K562 (cell line): ENCODE measurements at regions not wholly inside any gene's neighbourhood (a gene's known extent, or its start where the extent isn't known, plus 50 kb on each side); places are given as distances from the start of the nearest gene placed in this dataset.
A peak's percentile ranks its signal among the peaks of the same experiment; 100 is the strongest.

Experiments
- ATAC-seq: fragments of 200-7000 bp; cut with Tn5 transposase; 3 replicates; pipeline ENCODE4 v1.9.1; 2020; ENCODE audit warnings: moderate library complexity
- BruUV-seq: library from RNA; stranded (reverse); fragments of 400-500 nt; replicated peaks from 2 replicates; lab custom pipeline; 2021; lab: Mats Ljungman, UMichigan
- CTCF ChIA-PET: fragments of 300-600 bp; formaldehyde crosslinking; extraction: SDS; loops from one replicate; lab custom pipeline; 2021; ENCODE audit warnings: low intra/inter-chr PET ratio; lab: Yijun Ruan, JAX
- POLR2A ChIA-PET: fragments of 300-600, 350-650 bp; sonication (Branson Sonifier 250); formaldehyde crosslinking; extraction: SDS; loops from one replicate; lab custom pipeline; 2021; ENCODE audit warnings: antibody characterized with exemption, inconsistent platforms; lab: Yijun Ruan, JAX
- DNase-seq, 4 experiments: peaks; one replicate each; pipeline versions ENCODE4 v3.0.0 to v3.0.0-alpha.2; 2011 to 2018; ENCODE audit warnings: low spot score in 3 of 4, mixed read lengths in 3 of 4; ENCODE audit errors: extremely low read depth in 1 of 4
- FAIRE-seq: peaks from 2 replicates; lab custom pipeline; 2011; peaks lifted over from hg19 to GRCh38; lab: Jason Lieb, UNC
- H2AFZ ChIP-seq: 2 replicates; pipeline ENCODE4 v1.6.0; 2011; ENCODE audit warnings: low read depth, low read length, control low read depth, inconsistent platforms
- H3K27ac ChIP-seq: fragments of 200-600 bp; 3 replicates; pipeline ENCODE4 v1.8.0; 2011; ENCODE audit warnings: low read depth, mild to moderate bottlenecking, control low read depth, inconsistent platforms, low read length, moderate library complexity, mixed read lengths; ENCODE audit errors: extremely low read depth
- H3K27me3 ChIP-seq, 2 experiments: fragments of 300-600 bp in 1 of 2; 2 replicates in 1 of 2; 3 replicates in 1 of 2; pipeline versions ENCODE4 v1.6.0 to v1.8.0; 2011; ENCODE audit warnings: inconsistent platforms in 2 of 2, low read length in 2 of 2, mild to moderate bottlenecking in 1 of 2, mixed read lengths in 1 of 2, moderate library complexity in 1 of 2; ENCODE audit not compliant: control insufficient read depth in 2 of 2, insufficient read depth in 2 of 2
- H3K36me3 ChIP-seq: fragments of 300-600 bp; 3 replicates; pipeline ENCODE4 v1.8.0; 2011; ENCODE audit warnings: mild to moderate bottlenecking, low read length, inconsistent platforms; ENCODE audit not compliant: control insufficient read depth, insufficient read depth
- H3K4me1 ChIP-seq, 2 experiments: fragments of 200-600 bp in 1 of 2; replicated peaks in 1 of 2; 2 replicates in 1 of 2; 3 replicates in 1 of 2; pipeline versions ENCODE4 v1.5.1 to v1.8.0; 2011; ENCODE audit warnings: inconsistent platforms in 2 of 2, low read length in 2 of 2, mild to moderate bottlenecking in 1 of 2, mixed read lengths in 1 of 2, moderate library complexity in 1 of 2; ENCODE audit not compliant: control insufficient read depth in 2 of 2, insufficient read depth in 2 of 2
- H3K4me2 ChIP-seq: 2 replicates; pipeline ENCODE4 v1.6.1; 2011; ENCODE audit warnings: low read length, control low read depth, inconsistent platforms, mixed read lengths; ENCODE audit not compliant: insufficient read depth
- H3K4me3 ChIP-seq: fragments of 200-600 bp; sonication (generic), shearing (Covaris generic); 2 replicates; pipeline ENCODE4 v1.5.1; 2016; ENCODE audit warnings: control low read depth, inconsistent platforms
- H3K79me2 ChIP-seq: fragments of 200-600 bp; 3 replicates; pipeline ENCODE4 v1.8.0; 2011; ENCODE audit warnings: low read length, inconsistent platforms; ENCODE audit not compliant: control insufficient read depth, insufficient read depth
- H3K9ac ChIP-seq, 2 experiments: 2 replicates each; pipeline versions ENCODE4 v1.6.0 to v1.6.1; 2011; ENCODE audit warnings: low read depth in 2 of 2, low read length in 2 of 2, control low read depth in 1 of 2, inconsistent platforms in 1 of 2, mild to moderate bottlenecking in 1 of 2, mixed read lengths in 1 of 2; ENCODE audit not compliant: insufficient read depth in 1 of 2
- H3K9me1 ChIP-seq: one replicate; pipeline ENCODE4 v1.6.0; 2011; ENCODE audit warnings: inconsistent platforms, mild to moderate bottlenecking, low read length, moderate library complexity; ENCODE audit not compliant: control insufficient read depth, insufficient read depth
- H3K9me3 ChIP-seq: replicated peaks from 2 replicates; pipeline ENCODE4 v1.5.1; 2011; ENCODE audit warnings: low read depth, low read length, inconsistent platforms; ENCODE audit not compliant: control insufficient read depth, insufficient read depth
- H4K20me1 ChIP-seq: replicated peaks from 2 replicates; pipeline ENCODE4 v1.6.1; 2011; ENCODE audit warnings: low read length, inconsistent platforms, mixed read lengths; ENCODE audit not compliant: control insufficient read depth, insufficient read depth
- FOXJ3 ChIP-seq: sonication (generic); formaldehyde crosslinking; IDR thresholded peaks from 2 replicates; pipeline ENCODE4 v1.4.0; 2020; ENCODE audit warnings: mild to moderate bottlenecking, missing genetic modification reagents
- MIER1 ChIP-seq: fragments of 450-650 bp; IDR thresholded peaks from 2 replicates; pipeline ENCODE4 v1.6.1; 2016; ENCODE audit warnings: antibody characterized with exemption, mild to moderate bottlenecking, low read depth
- NR3C1 ChIP-seq: sonication (generic); formaldehyde crosslinking; IDR thresholded peaks from 2 replicates; pipeline ENCODE4 v1.8.1; 2022; ENCODE audit warnings: missing genetic modification reagents
- RAD21 ChIP-seq, 2 experiments: fragments of 250-450 bp in 1 of 2; fragments of 450-650 bp in 1 of 2; sonication (Bioruptor Pico) in 1 of 2; formaldehyde crosslinking in 1 of 2; IDR thresholded peaks in 1 of 2; conservative IDR thresholded peaks in 1 of 2; 2 replicates each; pipeline versions ENCODE4 v1.4.0 to v1.8.0; 2020 to 2022; ENCODE audit warnings: mild to moderate bottlenecking in 2 of 2, moderate library complexity in 1 of 2
- RFX1 ChIP-seq: fragments of 450-650 bp; IDR thresholded peaks from 2 replicates; pipeline ENCODE4 v1.6.1; 2016; ENCODE audit warnings: mild to moderate bottlenecking, moderate library complexity
- SMAD4 ChIP-seq: fragments of 250-450 bp; sonication (Bioruptor Pico); conservative IDR thresholded peaks from 2 replicates; pipeline ENCODE4 v1.8.0; 2021; ENCODE audit warnings: inconsistent platforms, mild to moderate bottlenecking, moderate library complexity
- SP1 ChIP-seq: sonication (generic); formaldehyde crosslinking; IDR thresholded peaks from 2 replicates; pipeline ENCODE4 v1.8.1; 2022; ENCODE audit warnings: mild to moderate bottlenecking, missing genetic modification reagents
- ZNF140 ChIP-seq: fragments of 250-450 bp; sonication (Bioruptor Pico); IDR thresholded peaks from 2 replicates; pipeline ENCODE4 v1.8.0; 2021; ENCODE audit warnings: moderate library complexity, mild to moderate bottlenecking, inconsistent platforms
- WGBS: fragments of 100-300 bp; shearing (Covaris generic); methylation state at CpG from one replicate; pipeline ENCODE4 v1.1.6; 2016; ENCODE audit warnings: low coverage, mixed read lengths; ENCODE audit not compliant: insufficient coverage; ENCODE audit errors: missing lambda C conversion rate; 5-methylcytosine and 5-hydroxymethylcytosine counted together
- in situ Hi-C: fragments of 300-500 bp; cut with MboI; formaldehyde crosslinking; loops from 4 replicates; pipeline ENCODE4 v1.15.0; 2018; ENCODE audit warnings: inconsistent platforms, mixed read lengths
- intact Hi-C: fragments of 100-400 bp; cut with micrococcal nuclease; formaldehyde crosslinking; loops from 2 replicates; pipeline ENCODE4 v1.14.2; 2022
- TF ChIP-seq, protein P1 (sequence below): fragments of 450-650 bp; IDR thresholded peaks from 2 replicates; pipeline ENCODE4 v1.6.1; 2018; ENCODE audit not compliant: partially characterized antibody
- TF ChIP-seq, protein P2 (sequence below), 3 experiments: IDR thresholded peaks in 2 of 3; conservative IDR thresholded peaks in 1 of 3; 2 replicates each; pipeline ENCODE4 v1.5.1; 2011 to 2012; ENCODE audit warnings: low read length in 3 of 3, mild to moderate bottlenecking in 3 of 3, control low read depth in 2 of 3, improper control_type of control experiment in 1 of 3, inconsistent platforms in 1 of 3, low read depth in 1 of 3, mixed read lengths in 1 of 3, moderate library complexity in 1 of 3; ENCODE audit not compliant: insufficient read depth in 2 of 3

DNA sequence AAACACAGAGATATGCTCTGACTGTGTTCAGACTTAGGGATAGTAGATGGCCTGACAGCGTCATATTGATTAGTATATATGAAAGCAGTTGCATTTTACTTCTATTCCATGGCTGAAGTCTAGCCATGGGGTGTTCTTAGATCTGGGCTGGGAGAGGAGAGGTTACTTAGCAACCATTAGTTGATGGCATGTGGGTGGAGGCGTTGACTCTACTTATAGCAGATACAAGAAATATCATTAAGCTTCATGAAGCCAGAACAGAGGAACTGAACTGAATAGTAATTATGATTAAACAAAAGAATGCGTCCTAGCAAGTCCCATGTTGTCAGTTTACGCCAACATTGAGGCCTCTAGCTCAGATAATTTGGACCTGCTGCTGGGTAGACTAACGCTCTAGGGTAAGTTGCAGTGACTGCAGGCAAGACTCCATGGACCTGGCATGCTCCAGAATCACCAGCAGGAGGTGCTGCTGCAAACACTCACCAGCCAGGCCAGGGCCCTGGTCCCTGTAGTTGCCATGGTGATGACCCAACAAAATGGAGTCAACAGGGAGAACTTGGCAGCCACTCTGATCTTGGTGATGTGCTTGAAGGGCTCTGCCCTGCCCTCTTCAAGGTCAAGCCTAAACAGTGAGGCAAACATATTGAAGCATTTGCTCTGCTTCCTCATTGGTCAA is 477.3 kb downstream of the PREX1 start:
- H3K36me3 ChIP-seq: no peaks in the 10 kb centered on the region
- ATAC-seq (peak; percentile 86), FAIRE-seq (peak; percentile 11), DNase-seq (peak; percentile 43 to 57 (median 48))
- H3K9ac ChIP-seq: no peak overlapping the region
- CTCF ChIA-PET: no interaction called here
- no TSS peak for BruUV-seq
- no peaks in the 10 kb centered on the region for H3K79me2 ChIP-seq
- no peak overlapping the region for H3K4me2 ChIP-seq
- H3K4me1 ChIP-seq: no peaks in the 10 kb centered on the region
- POLR2A ChIA-PET: no interaction called here
- H4K20me1 ChIP-seq: no peaks in the 10 kb centered on the region; the same call in 1 of the 2 replicates
- H2AFZ ChIP-seq: no peak overlapping the region
- in situ Hi-C loops (no loop called here), intact Hi-C loops (no loop called here)
- no peaks in the 10 kb centered on the region for H3K9me1 ChIP-seq
- H3K27me3 ChIP-seq: no peaks in the 10 kb centered on the region
- H3K9me3 ChIP-seq: no peaks in the 10 kb centered on the region
- H3K27ac ChIP-seq: no peak overlapping the region
- 2% methylated on average over 5 of the region's 5 CpGs for WGBS
- no peak overlapping the region for H3K4me3 ChIP-seq
- TF ChIP-seq SP1 (no peak), SMAD4 (CRISPR knock-in tag) (no peak), MIER1 (no peak), FOXJ3 (0 out of 2 replicates have a peak, but pooled peaks have one; percentile 19), ZNF140 (CRISPR knock-in tag) (no peak), RFX1 (peak; percentile 87), RAD21 (CRISPR knock-in tag; conservative IDR thresholded peaks at IDR 0.05 in 1 of 2, IDR thresholded peaks at IDR 0.05 in 1 of 2) (peak in 1 of 2 experiments; percentile 37; a peak in 1 of 4 replicates), NR3C1 (CRISPR knock-in tag) (no peak)
- TF ChIP-seq, protein P1, sequence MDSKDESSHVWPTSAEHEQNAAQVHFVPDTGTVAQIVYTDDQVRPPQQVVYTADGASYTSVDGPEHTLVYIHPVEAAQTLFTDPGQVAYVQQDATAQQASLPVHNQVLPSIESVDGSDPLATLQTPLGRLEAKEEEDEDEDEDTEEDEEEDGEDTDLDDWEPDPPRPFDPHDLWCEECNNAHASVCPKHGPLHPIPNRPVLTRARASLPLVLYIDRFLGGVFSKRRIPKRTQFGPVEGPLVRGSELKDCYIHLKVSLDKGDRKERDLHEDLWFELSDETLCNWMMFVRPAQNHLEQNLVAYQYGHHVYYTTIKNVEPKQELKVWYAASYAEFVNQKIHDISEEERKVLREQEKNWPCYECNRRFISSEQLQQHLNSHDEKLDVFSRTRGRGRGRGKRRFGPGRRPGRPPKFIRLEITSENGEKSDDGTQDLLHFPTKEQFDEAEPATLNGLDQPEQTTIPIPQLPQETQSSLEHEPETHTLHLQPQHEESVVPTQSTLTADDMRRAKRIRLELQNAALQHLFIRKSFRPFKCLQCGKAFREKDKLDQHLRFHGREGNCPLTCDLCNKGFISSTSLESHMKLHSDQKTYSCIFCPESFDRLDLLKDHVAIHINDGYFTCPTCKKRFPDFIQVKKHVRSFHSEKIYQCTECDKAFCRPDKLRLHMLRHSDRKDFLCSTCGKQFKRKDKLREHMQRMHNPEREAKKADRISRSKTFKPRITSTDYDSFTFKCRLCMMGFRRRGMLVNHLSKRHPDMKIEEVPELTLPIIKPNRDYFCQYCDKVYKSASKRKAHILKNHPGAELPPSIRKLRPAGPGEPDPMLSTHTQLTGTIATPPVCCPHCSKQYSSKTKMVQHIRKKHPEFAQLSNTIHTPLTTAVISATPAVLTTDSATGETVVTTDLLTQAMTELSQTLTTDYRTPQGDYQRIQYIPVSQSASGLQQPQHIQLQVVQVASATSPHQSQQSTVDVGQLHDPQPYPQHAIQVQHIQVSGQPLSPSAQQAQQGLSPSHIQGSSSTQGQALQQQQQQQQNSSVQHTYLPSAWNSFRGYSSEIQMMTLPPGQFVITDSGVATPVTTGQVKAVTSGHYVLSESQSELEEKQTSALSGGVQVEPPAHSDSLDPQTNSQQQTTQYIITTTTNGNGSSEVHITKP: no peak
- TF ChIP-seq, protein P2, sequence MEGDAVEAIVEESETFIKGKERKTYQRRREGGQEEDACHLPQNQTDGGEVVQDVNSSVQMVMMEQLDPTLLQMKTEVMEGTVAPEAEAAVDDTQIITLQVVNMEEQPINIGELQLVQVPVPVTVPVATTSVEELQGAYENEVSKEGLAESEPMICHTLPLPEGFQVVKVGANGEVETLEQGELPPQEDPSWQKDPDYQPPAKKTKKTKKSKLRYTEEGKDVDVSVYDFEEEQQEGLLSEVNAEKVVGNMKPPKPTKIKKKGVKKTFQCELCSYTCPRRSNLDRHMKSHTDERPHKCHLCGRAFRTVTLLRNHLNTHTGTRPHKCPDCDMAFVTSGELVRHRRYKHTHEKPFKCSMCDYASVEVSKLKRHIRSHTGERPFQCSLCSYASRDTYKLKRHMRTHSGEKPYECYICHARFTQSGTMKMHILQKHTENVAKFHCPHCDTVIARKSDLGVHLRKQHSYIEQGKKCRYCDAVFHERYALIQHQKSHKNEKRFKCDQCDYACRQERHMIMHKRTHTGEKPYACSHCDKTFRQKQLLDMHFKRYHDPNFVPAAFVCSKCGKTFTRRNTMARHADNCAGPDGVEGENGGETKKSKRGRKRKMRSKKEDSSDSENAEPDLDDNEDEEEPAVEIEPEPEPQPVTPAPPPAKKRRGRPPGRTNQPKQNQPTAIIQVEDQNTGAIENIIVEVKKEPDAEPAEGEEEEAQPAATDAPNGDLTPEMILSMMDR (IDR thresholded peaks at IDR 0.05 in 2 of 3, conservative IDR thresholded peaks at IDR 0.05 in 1 of 3; ENCODE audit: insufficient read depth in 2 of 3, low read depth in 1 of 3, low read length in 3 of 3): peak; percentile 43 to 65 (median 58)
